ENCODE measurements at regions not wholly inside any gene's neighbourhood (a gene's known extent, or its start where the extent isn't known, plus 50 kb on each side); places are given as distances from the start of the nearest gene placed in this dataset.

- TF ChIP-seq POLR2A (IDR thresholded peaks at IDR 0.05), result no peak
- no peak for TF ChIP-seq CTCF (IDR thresholded peaks at IDR 0.05)
Observed at GRCh38 chr11:44457862-44458261, 107.6 kb upstream of the CD82 start.
